Loucy (cell line): ENCODE measurements at regions not wholly inside any gene's neighbourhood (a gene's known extent, or its start where the extent isn't known, plus 50 kb on each side); places are given as distances from the start of the nearest gene placed in this dataset.

Source experiments
- CTCF ChIP-seq: fragments of 200-600 bp; sonication (generic); conservative IDR thresholded peaks from 2 replicates; pipeline ENCODE4 v1.5.1; 2014; ENCODE audit warnings: mild to moderate bottlenecking, antibody characterized with exemption, low read length
- EZH2phosphoT487 ChIP-seq: fragments of 200-600 bp; IDR thresholded peaks from 2 replicates; pipeline ENCODE4 v1.6.1; 2018; ENCODE audit warnings: antibody characterized with exemption, mild to moderate bottlenecking, moderate library complexity, borderline replicate concordance

- TF ChIP-seq EZH2phosphoT487 (no peak), CTCF (no peak)
Measured at GRCh38 chr5:69004676-69005075, 89.1 kb upstream of the SLC30A5 start.
